Sigmoid colon (tissue), 6 donors: ENCODE measurements at regions not wholly inside any gene's neighbourhood (a gene's known extent, or its start where the extent isn't known, plus 50 kb on each side); places are given as distances from the start of the nearest gene placed in this dataset.

Source experiments
- DNase-seq: peaks from one replicate; pipeline ENCODE4 v3.0.0-alpha.2; 2019
- H3K27ac ChIP-seq, 4 donors: fragments of 200-600 bp; sonication (generic); one replicate each; pipeline ENCODE4 v1.5.1; 2016 to 2019; ENCODE audit warnings: mild to moderate bottlenecking in 1 of 4
- H3K27me3 ChIP-seq, 3 donors: fragments of 200-600 bp; sonication (generic); one replicate each; pipeline ENCODE4 v1.5.1; 2019; ENCODE audit warnings: mild to moderate bottlenecking in 1 of 3
- H3K36me3 ChIP-seq, 4 donors: fragments of 200-600 bp; sonication (generic); one replicate each; pipeline ENCODE4 v1.5.1; 2016 to 2019
- H3K4me1 ChIP-seq, 4 donors: fragments of 200-600 bp; sonication (generic); one replicate each; pipeline ENCODE4 v1.5.1; 2017 to 2019
- H3K4me3 ChIP-seq, 4 donors: fragments of 200-600 bp; sonication (generic); one replicate each; pipeline ENCODE4 v1.5.1; 2017 to 2019; ENCODE audit warnings: mild to moderate bottlenecking in 2 of 4, moderate library complexity in 1 of 4
- H3K9me3 ChIP-seq, 4 donors: fragments of 200-600 bp in 3 of 4; sonication (generic) in 3 of 4; one replicate each; pipeline versions ENCODE4 v1.5.1 to v1.6.1; 2013 to 2019
- CTCF ChIP-seq, 4 experiments: fragments of 450-650 bp in 3 of 4; fragments of 200-600 bp in 1 of 4; IDR thresholded peaks; one replicate each; pipeline ENCODE4 v1.5.1; 2016 to 2019; ENCODE audit warnings: antibody characterized with exemption in 4 of 4, mild to moderate bottlenecking in 3 of 4, moderate library complexity in 2 of 4
- EP300 ChIP-seq, 4 donors: sonication (generic); formaldehyde crosslinking; IDR thresholded peaks; one replicate each; pipeline ENCODE4 v1.6.1; 2017; ENCODE audit warnings: antibody characterized with exemption in 4 of 4
- POLR2A ChIP-seq, 2 donors: fragments of 450-650 bp; IDR thresholded peaks; one replicate each; pipeline ENCODE4 v1.6.1; 2016; ENCODE audit warnings: antibody characterized with exemption in 2 of 2, mild to moderate bottlenecking in 2 of 2, moderate library complexity in 2 of 2
- POLR2AphosphoS5 ChIP-seq, 4 donors: sonication (generic); formaldehyde crosslinking; IDR thresholded peaks; one replicate each; pipeline ENCODE4 v1.6.1; 2017; ENCODE audit warnings: antibody characterized with exemption in 4 of 4
- WGBS, 2 donors: extraction: QIAGEN DNeasy Blood & Tissue Kit; methylation state at CpG; one replicate each; pipeline ENCODE4 v1.1.7; 2013; 5-methylcytosine and 5-hydroxymethylcytosine counted together
- intact Hi-C: fragments of 100-400 bp; cut with DNase I; formaldehyde crosslinking; loops from one replicate; pipeline ENCODE4 v1.15.1; 2023
- donor health status: healthy with polysubstance abuse.
- donor health status: healthy.

DNA sequence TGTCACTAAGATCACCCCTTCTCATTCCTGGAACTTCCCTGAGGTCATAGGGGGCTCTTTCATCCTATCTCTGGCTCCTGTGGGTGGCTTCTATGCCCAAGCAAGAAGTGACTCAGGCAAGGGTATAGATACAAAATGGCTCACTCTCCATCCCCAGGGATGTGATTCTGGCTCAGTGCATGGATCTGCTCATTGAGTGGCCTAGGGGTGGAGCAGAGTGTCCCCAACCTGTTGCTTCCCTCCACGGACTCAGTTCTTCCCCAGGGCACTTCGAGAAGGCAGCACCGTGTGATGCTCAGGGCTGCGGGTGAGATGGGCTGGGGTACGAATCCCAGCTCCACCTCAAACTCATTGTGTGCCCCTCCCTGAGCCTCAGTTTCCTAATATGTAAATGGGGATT, 136.4 kb downstream of the PTPRS start:
- Histone ChIP-seq H3K4me3 (no peak overlapping the region), H3K4me1 (no peaks in the 10 kb centered on the region), H3K36me3 (peaks cover 10 to 37% (median 12%) of the 10 kb centered on the region in 4 donors), H3K27me3 (no peaks in the 10 kb centered on the region), H3K27ac (no peak overlapping the region), H3K9me3 (peaks cover 0 to 9% (median 7%) of the 10 kb centered on the region in 4 donors)
- DNase-seq = no peak
- intact Hi-C loops = no loop called here
- TF ChIP-seq POLR2A (IDR thresholded peaks at IDR 0.05) = no peak
- TF ChIP-seq CTCF (IDR thresholded peaks at IDR 0.05) = no peak
- TF ChIP-seq EP300 (IDR thresholded peaks at IDR 0.05) = no peak
- no peak for TF ChIP-seq POLR2AphosphoS5 (IDR thresholded peaks at IDR 0.05)
- 96% methylated on average over 5 of the region's 5 CpGs for WGBS, 2 donors
